Putamen (tissue), 1 donor: ENCODE measurements at regions not wholly inside any gene's neighbourhood (a gene's known extent, or its start where the extent isn't known, plus 50 kb on each side); places are given as distances from the start of the nearest gene placed in this dataset.

Experiments used
- DNase-seq: peaks from one replicate; pipeline ENCODE4 v3.0.0-alpha.2; 2016; ENCODE audit warnings: low spot score

GRCh38 chr21:16912075-16912474, 600.8 kb upstream of the CXADR start:
- DNase-seq, result no peak

- DNase-seq, result no peak
Measured at GRCh38 chr21:16913010-16913409, 599.8 kb upstream of the CXADR start.

- DNase-seq, result no peak
Measured at GRCh38 chr21:16928439-16928838, 584.4 kb upstream of the CXADR start.

GRCh38 chr21:16932314-16932713, 580.5 kb upstream of the CXADR start:
- no peak for DNase-seq

GRCh38 chr21:16942703-16943102, 570.1 kb upstream of the CXADR start:
- DNase-seq, result no peak

- DNase-seq, result no peak
Measured at GRCh38 chr21:16943231-16943630, 569.6 kb upstream of the CXADR start.

- no peak for DNase-seq
Measured at GRCh38 chr21:16945580-16945979, 567.3 kb upstream of the CXADR start.

- DNase-seq, result no peak
Measured at GRCh38 chr21:16956824-16957223, 556.0 kb upstream of the CXADR start.

- no peak for DNase-seq
Measured at GRCh38 chr21:16965424-16965823, 547.4 kb upstream of the CXADR start.

GRCh38 chr21:16968436-16968835, 544.4 kb upstream of the CXADR start:
- no peak for DNase-seq

GRCh38 chr21:16969636-16970035, 543.2 kb upstream of the CXADR start:
- DNase-seq, result no peak

- no peak for DNase-seq
Measured at GRCh38 chr21:16974060-16974459, 538.8 kb upstream of the CXADR start.

GRCh38 chr21:16976193-16976592, 536.6 kb upstream of the CXADR start:
- DNase-seq, result no peak

GRCh38 chr21:16978309-16978895, 534.4 kb upstream of the CXADR start:
- DNase-seq, result no peak

GRCh38 chr21:16979574-16979973, 533.3 kb upstream of the CXADR start:
- no peak for DNase-seq

GRCh38 chr21:16983420-16983819, 529.4 kb upstream of the CXADR start:
- no peak for DNase-seq

GRCh38 chr21:16992448-16992847, 520.4 kb upstream of the CXADR start:
- DNase-seq, result no peak

GRCh38 chr21:16993416-16994038, 519.3 kb upstream of the CXADR start:
- no peak for DNase-seq

- no peak for DNase-seq
Measured at GRCh38 chr21:17002594-17003257, 510.1 kb upstream of the CXADR start.

GRCh38 chr21:17003258-17003615, 509.6 kb upstream of the CXADR start:
- DNase-seq, result no peak

GRCh38 chr21:17003763-17004373, 509.0 kb upstream of the CXADR start:
- no peak for DNase-seq

- no peak for DNase-seq
Measured at GRCh38 chr21:17032141-17032655, 480.6 kb upstream of the CXADR start.

- no peak for DNase-seq
Measured at GRCh38 chr21:17044696-17045095, 468.1 kb upstream of the CXADR start.
